ENCODE measurements at regions not wholly inside any gene's neighbourhood (a gene's known extent, or its start where the extent isn't known, plus 50 kb on each side); places are given as distances from the start of the nearest gene placed in this dataset.

DNA sequence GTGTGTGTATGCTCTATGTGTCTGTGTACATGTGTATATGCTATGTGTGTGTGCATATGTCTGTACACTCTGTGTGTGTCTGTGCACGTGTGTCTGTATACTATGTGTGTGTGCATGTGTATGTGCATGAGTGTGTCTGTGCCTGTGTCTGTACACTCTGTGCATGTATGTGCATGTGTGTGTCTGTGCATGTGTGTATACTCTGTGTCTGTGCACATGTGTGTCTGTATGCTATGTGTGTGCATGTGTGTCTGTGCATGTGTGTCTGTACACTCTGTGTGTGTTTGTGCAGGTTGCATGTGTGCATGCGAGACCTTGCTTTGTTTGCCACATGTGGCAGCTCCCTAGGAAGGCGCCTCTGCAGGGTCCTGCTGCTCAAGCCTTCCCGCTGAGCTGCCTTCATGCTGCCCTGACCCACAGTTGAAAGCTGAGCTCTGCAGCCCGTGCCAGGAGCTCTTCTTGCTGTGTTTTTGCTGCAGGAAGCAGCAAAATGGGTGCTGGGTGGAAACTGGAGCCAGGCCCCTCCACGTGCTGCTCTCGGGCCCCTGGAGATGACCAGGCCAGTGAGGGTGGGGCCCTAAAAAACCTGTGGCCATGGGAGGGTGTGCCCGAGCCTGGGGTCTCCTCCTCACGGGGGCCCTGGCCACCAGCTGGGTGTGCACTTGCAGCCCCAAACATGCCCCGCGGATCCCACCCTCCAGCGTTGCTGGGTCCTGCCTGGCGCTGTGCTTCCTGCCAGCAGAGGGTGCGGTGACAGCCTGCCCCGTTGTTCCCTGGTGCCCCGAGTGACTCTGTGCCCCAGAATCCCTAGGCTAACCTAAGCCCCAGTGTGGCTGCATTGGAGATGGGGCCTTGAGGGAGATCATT, 109.1 kb downstream of the DACT2 start:
- H3K36me3 ChIP-seq: no peaks in the 10 kb centered on the region
- no peaks in the 10 kb centered on the region for H3K9me3 ChIP-seq
- DNase-seq (ENCODE audit: low spot score in 2 of 2): no peak
- H3K27me3 ChIP-seq: no peaks in the 10 kb centered on the region
- no peak overlapping the region for H3K4me3 ChIP-seq
- no peak overlapping the region for H3K27ac ChIP-seq
- TF ChIP-seq POLR2A (IDR thresholded peaks at IDR 0.05): no peak
- TF ChIP-seq, protein P1, sequence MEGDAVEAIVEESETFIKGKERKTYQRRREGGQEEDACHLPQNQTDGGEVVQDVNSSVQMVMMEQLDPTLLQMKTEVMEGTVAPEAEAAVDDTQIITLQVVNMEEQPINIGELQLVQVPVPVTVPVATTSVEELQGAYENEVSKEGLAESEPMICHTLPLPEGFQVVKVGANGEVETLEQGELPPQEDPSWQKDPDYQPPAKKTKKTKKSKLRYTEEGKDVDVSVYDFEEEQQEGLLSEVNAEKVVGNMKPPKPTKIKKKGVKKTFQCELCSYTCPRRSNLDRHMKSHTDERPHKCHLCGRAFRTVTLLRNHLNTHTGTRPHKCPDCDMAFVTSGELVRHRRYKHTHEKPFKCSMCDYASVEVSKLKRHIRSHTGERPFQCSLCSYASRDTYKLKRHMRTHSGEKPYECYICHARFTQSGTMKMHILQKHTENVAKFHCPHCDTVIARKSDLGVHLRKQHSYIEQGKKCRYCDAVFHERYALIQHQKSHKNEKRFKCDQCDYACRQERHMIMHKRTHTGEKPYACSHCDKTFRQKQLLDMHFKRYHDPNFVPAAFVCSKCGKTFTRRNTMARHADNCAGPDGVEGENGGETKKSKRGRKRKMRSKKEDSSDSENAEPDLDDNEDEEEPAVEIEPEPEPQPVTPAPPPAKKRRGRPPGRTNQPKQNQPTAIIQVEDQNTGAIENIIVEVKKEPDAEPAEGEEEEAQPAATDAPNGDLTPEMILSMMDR (IDR thresholded peaks at IDR 0.05): no peak
- TF ChIP-seq POLR2AphosphoS5 (IDR thresholded peaks at IDR 0.05): no peak
- H3K4me1 ChIP-seq: no peaks in the 10 kb centered on the region
- intact Hi-C loops (cut with DNase I; ENCODE audit: low total_unique reads): no loop called here

DNA sequence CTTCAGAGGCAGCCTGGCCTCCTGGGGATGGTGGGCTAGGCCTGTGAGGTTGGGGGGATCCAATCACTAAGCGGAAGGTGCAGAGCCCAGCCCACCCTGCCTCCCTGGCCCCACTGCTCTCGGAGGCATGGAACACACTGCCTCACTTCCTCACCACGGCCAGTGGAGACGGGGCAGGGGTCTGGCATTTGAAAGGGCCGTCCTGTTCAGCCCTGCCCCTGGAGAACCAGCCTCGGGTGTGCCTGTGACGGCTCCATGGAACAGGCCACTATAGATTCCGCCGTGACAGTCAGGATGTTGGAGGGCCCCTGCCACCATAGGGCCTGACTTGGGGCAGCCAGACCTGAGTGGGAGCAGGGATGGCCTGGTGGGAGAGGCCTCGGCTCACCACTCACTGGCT, 110.2 kb downstream of the DACT2 start:
- Histone ChIP-seq H3K27ac (no peak overlapping the region), H3K27me3 (no peaks in the 10 kb centered on the region), H3K4me1 (no peaks in the 10 kb centered on the region), H3K36me3 (no peaks in the 10 kb centered on the region), H3K9me3 (no peaks in the 10 kb centered on the region), H3K4me3 (no peak overlapping the region)
- DNase-seq (ENCODE audit: low spot score in 2 of 2): no peak
- intact Hi-C loops (cut with DNase I; ENCODE audit: low total_unique reads): no loop called here
- no peak for TF ChIP-seq POLR2AphosphoS5 (IDR thresholded peaks at IDR 0.05)
- TF ChIP-seq POLR2A (IDR thresholded peaks at IDR 0.05): no peak
- TF ChIP-seq, protein P1 (IDR thresholded peaks at IDR 0.05): no peak

DNA sequence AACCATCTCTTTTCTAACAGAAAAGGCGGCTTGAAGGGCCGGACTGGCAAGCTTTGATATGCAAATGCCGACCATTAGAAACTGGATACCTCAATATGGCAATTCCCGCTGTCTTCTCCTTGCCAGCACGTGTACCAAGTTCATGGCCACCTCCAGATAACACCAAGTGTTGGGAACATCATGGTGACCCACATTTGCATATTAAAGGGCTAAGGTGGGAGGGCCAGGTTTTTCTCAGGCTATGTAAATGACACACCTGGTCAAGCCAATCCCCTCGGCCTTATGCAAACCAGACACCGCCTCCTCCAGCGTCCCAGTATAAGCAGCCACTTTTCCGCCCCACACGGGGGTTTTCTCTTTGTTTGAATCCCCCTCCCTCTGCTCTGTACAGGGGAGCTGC, 110.7 kb downstream of the DACT2 start:
- no peak for DNase-seq (ENCODE audit: low spot score in 2 of 2)
- H3K36me3 ChIP-seq: no peaks in the 10 kb centered on the region
- H3K9me3 ChIP-seq: no peaks in the 10 kb centered on the region
- H3K27ac ChIP-seq: no peak overlapping the region
- no peak overlapping the region for H3K4me3 ChIP-seq
- H3K27me3 ChIP-seq: no peaks in the 10 kb centered on the region
- H3K4me1 ChIP-seq: no peaks in the 10 kb centered on the region
- intact Hi-C loops (cut with DNase I; ENCODE audit: low total_unique reads): no loop called here
- no peak for TF ChIP-seq POLR2A (IDR thresholded peaks at IDR 0.05)
- no peak for TF ChIP-seq POLR2AphosphoS5 (IDR thresholded peaks at IDR 0.05)
- TF ChIP-seq, protein P1 (IDR thresholded peaks at IDR 0.05): no peak

DNA sequence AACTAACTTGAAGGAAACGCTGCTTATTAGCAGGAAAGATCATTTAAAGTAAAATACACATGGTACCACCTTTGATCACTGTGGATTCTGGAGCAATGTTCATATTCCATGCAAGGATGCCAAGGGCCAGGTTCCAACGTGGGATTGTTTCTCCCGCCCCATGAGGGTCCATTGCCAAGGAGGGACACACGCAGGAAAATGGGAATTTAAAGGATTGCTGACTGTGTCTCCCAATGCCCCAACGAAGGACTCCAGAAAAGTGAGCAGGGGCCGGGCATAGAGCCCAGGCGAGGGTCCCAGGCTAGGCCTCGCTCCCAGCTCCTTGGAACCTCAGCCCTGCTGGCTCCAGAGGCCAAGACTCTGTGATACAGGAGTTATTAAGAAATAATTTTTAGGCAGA, 111.2 kb downstream of the DACT2 start:
- no peaks in the 10 kb centered on the region for H3K36me3 ChIP-seq
- H3K4me1 ChIP-seq: no peaks in the 10 kb centered on the region
- no peaks in the 10 kb centered on the region for H3K9me3 ChIP-seq
- DNase-seq (ENCODE audit: low spot score in 2 of 2): no peak
- H3K27ac ChIP-seq: no peak overlapping the region
- H3K27me3 ChIP-seq: no peaks in the 10 kb centered on the region
- TF ChIP-seq POLR2A (IDR thresholded peaks at IDR 0.05): no peak
- TF ChIP-seq, protein P1 (IDR thresholded peaks at IDR 0.05): no peak
- no peak for TF ChIP-seq POLR2AphosphoS5 (IDR thresholded peaks at IDR 0.05)
- no peak overlapping the region for H3K4me3 ChIP-seq
- intact Hi-C loops (cut with DNase I; ENCODE audit: low total_unique reads): no loop called here

DNA sequence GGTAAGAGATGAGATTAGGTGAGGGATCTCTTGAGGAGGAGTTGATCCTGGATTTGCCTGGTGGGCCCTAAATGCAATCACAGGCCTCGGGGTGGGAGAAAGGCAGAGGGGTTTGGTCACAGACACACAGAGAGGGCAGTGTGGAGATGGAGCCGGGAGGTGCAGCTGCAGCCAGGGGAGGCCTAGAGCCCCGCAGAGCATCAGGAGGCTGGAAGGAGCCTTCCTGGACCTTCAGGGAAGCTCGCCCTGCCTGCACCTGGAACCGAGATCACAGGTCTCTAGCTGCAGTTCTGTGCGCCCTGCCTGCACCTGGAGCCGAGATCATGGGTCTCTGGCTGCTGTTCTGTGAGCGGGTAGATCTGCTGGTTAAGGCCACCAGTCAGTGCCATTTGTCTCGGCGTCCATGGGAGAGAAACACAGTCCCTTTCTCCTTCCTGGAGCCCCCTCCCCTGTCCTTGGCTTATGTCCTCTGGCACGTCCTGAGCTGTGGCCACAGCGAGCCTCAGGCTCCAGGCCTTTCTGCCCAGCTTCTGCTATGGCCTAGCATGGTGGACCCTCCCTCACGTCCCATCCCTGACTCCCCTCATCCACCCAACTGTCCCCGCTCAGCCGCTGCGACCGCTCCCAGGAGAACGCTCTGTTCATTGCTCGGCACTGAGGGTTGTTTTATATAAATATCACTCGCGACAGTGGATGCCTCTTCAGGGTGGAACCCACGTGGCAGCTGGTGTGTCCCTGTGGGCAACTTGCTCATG, 112.0 kb downstream of the DACT2 start:
- no peaks in the 10 kb centered on the region for H3K36me3 ChIP-seq
- H3K27me3 ChIP-seq: no peaks in the 10 kb centered on the region
- intact Hi-C loops (cut with DNase I; ENCODE audit: low total_unique reads): no loop called here
- TF ChIP-seq POLR2AphosphoS5 (IDR thresholded peaks at IDR 0.05) (no peak), POLR2A (IDR thresholded peaks at IDR 0.05) (no peak)
- TF ChIP-seq, protein P1 (IDR thresholded peaks at IDR 0.05): no peak
- H3K4me1 ChIP-seq: no peaks in the 10 kb centered on the region
- no peak overlapping the region for H3K27ac ChIP-seq
- no peak overlapping the region for H3K4me3 ChIP-seq
- DNase-seq (ENCODE audit: low spot score in 2 of 2): no peak
- H3K9me3 ChIP-seq: no peaks in the 10 kb centered on the region
